ENCODE measurements at regions not wholly inside any gene's neighbourhood (a gene's known extent, or its start where the extent isn't known, plus 50 kb on each side); places are given as distances from the start of the nearest gene placed in this dataset.

- TF ChIP-seq POLR2A (IDR thresholded peaks at IDR 0.05; ENCODE audit: low read length) (no peak), GATA1 (IDR thresholded peaks at IDR 0.05; ENCODE audit: low read depth, low read length) (no peak)
These were observed 69.5 kb upstream of the TSLP start for GRCh38 chr5:111002036-111002435.

Data from erythroblast (primary cell).